AG10803 (cell line): ENCODE measurements at regions not wholly inside any gene's neighbourhood (a gene's known extent, or its start where the extent isn't known, plus 50 kb on each side); places are given as distances from the start of the nearest gene placed in this dataset.

Experiments
- DNase-seq: peaks from one replicate; pipeline ENCODE4 v3.0.0; 2010; ENCODE audit warnings: low read depth
- H3K4me3 ChIP-seq: 2 replicates; pipeline ENCODE4 v1.5.1; 2011; ENCODE audit warnings: mild to moderate bottlenecking, low read length, control low read depth
- TF ChIP-seq, protein P1 (sequence below): conservative IDR thresholded peaks from 2 replicates; pipeline ENCODE4 v1.5.1; 2011; ENCODE audit warnings: mild to moderate bottlenecking, low read length, control low read depth, inconsistent platforms

DNA sequence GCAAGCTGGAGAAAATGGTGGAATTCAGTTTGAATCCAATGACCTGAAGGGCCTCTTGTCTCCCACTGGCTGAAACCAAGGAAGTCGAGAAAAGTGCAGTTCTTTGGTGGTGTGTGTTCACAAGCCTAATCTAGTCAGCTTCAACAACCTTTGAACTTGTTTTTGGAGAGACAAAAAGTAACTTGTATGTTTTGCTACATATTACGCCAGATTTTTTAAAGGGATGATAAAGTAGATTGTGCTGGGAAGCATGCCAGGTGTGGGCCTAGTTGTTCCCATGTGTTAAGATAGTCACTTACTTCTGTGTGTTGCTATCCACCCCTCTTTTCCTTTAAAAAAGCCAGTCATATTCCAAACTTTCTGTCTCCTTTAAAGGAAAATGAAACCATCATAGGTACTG, 79.7 kb upstream of the FAM3C start:
- DNase-seq = no peak
- H3K4me3 ChIP-seq = no peak overlapping the region
- TF ChIP-seq, protein P1, sequence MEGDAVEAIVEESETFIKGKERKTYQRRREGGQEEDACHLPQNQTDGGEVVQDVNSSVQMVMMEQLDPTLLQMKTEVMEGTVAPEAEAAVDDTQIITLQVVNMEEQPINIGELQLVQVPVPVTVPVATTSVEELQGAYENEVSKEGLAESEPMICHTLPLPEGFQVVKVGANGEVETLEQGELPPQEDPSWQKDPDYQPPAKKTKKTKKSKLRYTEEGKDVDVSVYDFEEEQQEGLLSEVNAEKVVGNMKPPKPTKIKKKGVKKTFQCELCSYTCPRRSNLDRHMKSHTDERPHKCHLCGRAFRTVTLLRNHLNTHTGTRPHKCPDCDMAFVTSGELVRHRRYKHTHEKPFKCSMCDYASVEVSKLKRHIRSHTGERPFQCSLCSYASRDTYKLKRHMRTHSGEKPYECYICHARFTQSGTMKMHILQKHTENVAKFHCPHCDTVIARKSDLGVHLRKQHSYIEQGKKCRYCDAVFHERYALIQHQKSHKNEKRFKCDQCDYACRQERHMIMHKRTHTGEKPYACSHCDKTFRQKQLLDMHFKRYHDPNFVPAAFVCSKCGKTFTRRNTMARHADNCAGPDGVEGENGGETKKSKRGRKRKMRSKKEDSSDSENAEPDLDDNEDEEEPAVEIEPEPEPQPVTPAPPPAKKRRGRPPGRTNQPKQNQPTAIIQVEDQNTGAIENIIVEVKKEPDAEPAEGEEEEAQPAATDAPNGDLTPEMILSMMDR = no peak

DNA sequence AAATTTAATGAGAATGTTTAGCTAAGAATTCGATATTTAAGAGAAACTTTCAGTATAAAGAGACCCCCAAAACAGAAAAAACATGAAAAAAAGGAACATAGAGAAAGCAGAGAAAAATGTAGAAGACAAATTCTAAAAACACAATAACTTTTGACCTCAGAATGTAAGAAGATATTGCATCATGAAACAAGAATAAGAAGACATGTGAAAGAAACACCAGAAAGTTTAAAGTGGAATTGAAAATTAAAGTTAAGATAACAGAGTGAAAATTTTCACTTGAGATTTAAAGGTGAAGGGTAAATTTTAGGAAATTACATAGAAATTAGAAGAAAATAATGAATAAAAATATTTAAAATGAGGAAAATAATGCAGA, 78.2 kb upstream of the FAM3C start:
- DNase-seq = no peak
- no peak overlapping the region for H3K4me3 ChIP-seq
- TF ChIP-seq, protein P1 = no peak

DNA sequence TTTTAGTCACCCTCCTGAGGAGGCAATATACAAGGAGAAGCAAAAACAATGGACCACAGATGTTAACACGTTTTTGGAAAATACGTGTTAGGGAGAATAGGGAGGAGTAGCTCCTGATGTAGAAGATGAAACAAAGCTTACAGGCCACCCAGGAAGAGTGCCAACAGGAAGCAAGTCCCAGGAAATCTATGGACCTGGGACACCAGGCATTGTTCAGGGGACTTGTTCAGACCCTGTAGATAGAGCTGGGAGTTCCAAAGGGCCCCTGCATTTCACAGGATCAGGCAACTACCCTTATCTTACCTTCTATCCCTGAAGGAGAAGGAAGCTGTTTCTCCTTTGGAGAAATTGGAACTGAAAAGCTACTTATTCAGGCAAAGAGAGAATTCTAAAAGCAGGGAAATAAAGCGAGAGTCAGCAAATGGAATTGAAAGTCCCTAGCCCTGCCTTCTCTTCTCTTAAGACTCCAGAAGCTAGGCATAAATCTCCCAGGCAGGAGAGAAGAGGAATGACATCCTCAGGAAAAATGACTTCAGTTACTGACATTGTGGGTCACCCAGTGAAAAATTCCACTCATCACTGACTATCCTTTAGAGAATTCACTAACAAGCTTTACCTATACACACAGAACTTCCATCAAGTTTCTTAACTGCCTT, 77.7 kb upstream of the FAM3C start:
- TF ChIP-seq, protein P1 = no peak
- H3K4me3 ChIP-seq = no peak overlapping the region

DNA sequence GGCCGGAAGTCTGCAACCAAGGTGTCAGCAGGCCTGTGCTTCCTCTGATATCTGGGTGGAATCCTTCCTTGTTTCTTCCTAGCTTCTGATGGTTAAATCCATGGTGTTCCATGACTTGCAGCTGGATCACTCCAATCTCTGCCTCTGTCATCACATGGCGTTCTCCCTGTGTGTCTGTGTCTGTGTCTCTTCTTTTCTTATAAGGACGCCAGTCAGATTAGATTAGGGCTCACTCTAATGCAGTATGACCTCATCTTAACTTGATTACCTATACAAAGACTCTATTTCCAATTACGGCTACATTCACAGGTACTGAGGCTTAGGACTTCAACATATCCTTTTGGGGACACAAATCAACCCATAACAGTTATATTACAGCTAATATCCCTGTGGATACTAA, 70.3 kb upstream of the FAM3C start:
- TF ChIP-seq, protein P1 = no peak
- no peak overlapping the region for H3K4me3 ChIP-seq
- DNase-seq = no peak

More for the DNA sequence above, 77.7 kb upstream of the FAM3C start:
- no peak for DNase-seq

DNA sequence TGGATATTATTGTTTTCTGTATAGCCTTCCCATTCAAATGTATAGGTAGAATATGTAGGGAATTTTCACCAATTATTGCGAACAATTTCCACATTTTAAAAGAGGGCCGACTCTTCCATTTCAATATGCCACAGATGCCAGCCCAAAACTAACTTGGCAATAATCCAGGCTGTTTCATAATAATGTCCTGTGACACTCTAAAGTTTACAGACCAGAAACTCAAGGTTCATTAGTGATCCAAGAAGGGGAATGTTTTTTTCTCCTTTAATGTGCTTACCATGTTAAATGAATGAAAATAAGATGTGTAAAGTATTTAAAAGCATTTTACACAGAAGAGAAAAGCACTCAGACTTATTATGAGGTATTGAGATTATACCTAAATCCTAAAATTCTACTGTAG, 63.0 kb upstream of the FAM3C start:
- H3K4me3 ChIP-seq = no peak overlapping the region
- TF ChIP-seq, protein P1 = no peak
- no peak for DNase-seq

DNA sequence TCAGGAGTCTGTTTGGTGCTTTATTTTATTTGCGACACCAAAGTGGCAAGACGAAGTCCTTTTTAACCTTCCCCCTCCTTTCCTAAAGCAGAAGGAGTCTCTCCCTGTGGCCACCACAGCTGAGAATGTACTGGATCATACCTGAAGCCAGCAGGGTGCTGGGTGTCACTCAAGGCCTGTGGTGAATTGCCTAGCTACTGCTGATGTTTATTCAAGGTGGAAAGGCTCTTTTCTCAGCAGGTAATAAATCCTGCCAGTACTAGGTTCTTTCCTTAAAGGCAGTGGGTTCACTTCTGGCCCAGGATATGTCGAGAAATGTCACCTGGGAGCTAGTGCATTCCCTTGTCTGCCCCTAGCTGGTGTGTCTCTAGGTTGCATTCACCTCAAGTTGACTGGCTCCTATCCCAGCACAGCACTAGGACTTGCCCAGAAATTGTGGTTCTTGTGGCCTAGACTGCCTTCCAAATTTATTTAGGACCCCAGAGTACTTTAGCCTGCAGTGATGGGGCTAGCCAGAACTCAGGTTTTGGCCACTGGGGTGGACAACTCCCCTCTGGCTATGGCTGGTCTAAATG, 60.8 kb upstream of the FAM3C start:
- H3K4me3 ChIP-seq = no peak overlapping the region
- no peak for DNase-seq
- TF ChIP-seq, protein P1 = no peak

DNA sequence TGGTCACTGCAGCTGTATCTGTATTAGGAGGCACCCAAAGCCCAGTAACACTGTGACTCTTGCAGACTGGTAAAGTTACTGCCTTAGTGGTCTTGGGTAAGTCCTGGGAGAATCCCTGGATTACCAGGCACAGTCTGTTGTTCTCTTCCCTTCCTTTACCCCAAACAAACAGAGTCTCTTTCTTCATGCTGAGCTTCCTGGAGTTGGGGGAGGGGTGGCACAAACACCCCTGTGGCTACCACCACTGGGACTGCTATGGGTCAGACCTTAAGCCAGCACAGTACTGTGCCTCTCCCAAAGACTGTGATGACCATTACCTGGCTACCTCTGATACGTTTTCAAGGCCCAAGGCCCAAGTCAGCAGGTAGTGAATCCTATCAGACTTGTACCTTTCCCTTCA, 59.9 kb upstream of the FAM3C start:
- H3K4me3 ChIP-seq = no peak overlapping the region
- TF ChIP-seq, protein P1 = no peak
- no peak for DNase-seq
